CD4-positive, alpha-beta T cell treated with Interferon alpha-2 for 1 hour (primary cell): ENCODE measurements at regions not wholly inside any gene's neighbourhood (a gene's known extent, or its start where the extent isn't known, plus 50 kb on each side); places are given as distances from the start of the nearest gene placed in this dataset.

ENCODE experiments used
- DNase-seq, 2 donors: peaks; one replicate each; pipeline ENCODE4 v3.0.0-alpha.2; 2020 to 2022

GRCh38 chr7:35437619-35438275 lies 183.8 kb upstream of the TBX20 start:
- DNase-seq = no peak

- no peak for DNase-seq
Measured at GRCh38 chr7:35436452-35436851, 182.6 kb upstream of the TBX20 start.

GRCh38 chr7:35430547-35431153 lies 176.8 kb upstream of the TBX20 start:
- DNase-seq = no peak

- peak; percentile 44 to 61 for DNase-seq
Measured at GRCh38 chr7:35424869-35425495, 171.1 kb upstream of the TBX20 start.

GRCh38 chr7:35424440-35424839 lies 170.5 kb upstream of the TBX20 start:
- DNase-seq = no peak

- no peak for DNase-seq
Measured at GRCh38 chr7:35422715-35423114, 168.8 kb upstream of the TBX20 start.

GRCh38 chr7:35420656-35421055 lies 166.8 kb upstream of the TBX20 start:
- no peak for DNase-seq

- DNase-seq = no peak
Measured at GRCh38 chr7:35419391-35419755, 165.5 kb upstream of the TBX20 start.

- DNase-seq = no peak
Measured at GRCh38 chr7:35418716-35419390, 165.0 kb upstream of the TBX20 start.

- no peak for DNase-seq
Measured at GRCh38 chr7:35416568-35416967, 162.7 kb upstream of the TBX20 start.

GRCh38 chr7:35415411-35415822 lies 161.5 kb upstream of the TBX20 start:
- DNase-seq = no peak

- DNase-seq = no peak
Measured at GRCh38 chr7:35411331-35411730, 157.4 kb upstream of the TBX20 start.

- DNase-seq = no peak
Measured at GRCh38 chr7:35405461-35405860, 151.6 kb upstream of the TBX20 start.

- DNase-seq = no peak
Measured at GRCh38 chr7:35401217-35401879, 147.4 kb upstream of the TBX20 start.

GRCh38 chr7:35399840-35400239 lies 145.9 kb upstream of the TBX20 start:
- no peak for DNase-seq

GRCh38 chr7:35399216-35399615 lies 145.3 kb upstream of the TBX20 start:
- DNase-seq = no peak

- DNase-seq = no peak
Measured at GRCh38 chr7:35398518-35398917, 144.6 kb upstream of the TBX20 start.

GRCh38 chr7:35390146-35390545 lies 136.2 kb upstream of the TBX20 start:
- no peak for DNase-seq

GRCh38 chr7:35389636-35390035 lies 135.7 kb upstream of the TBX20 start:
- DNase-seq = no peak

GRCh38 chr7:35386816-35387706 lies 133.2 kb upstream of the TBX20 start:
- DNase-seq = no peak

GRCh38 chr7:35386082-35386815 lies 132.3 kb upstream of the TBX20 start:
- no peak for DNase-seq
